Stimulated activated CD8-positive, alpha-beta memory T cell treated with anti-CD3 and anti-CD28 coated beads, Interleukin-12 subunit alpha, Interleukin-12 subunit beta, amount 100 ng/mL, for 1 hour (primary cell): ENCODE measurements at regions not wholly inside any gene's neighbourhood (a gene's known extent, or its start where the extent isn't known, plus 50 kb on each side); places are given as distances from the start of the nearest gene placed in this dataset.
"Not testable (repeated sequence)": the region's sequence is repeated elsewhere in the genome, so short reads cannot be mapped to it uniquely, and the experiment has no call there.

ENCODE experiments used
- DNase-seq: peaks from one replicate; pipeline ENCODE4 v3.0.0-alpha.2; 2020; ENCODE audit warnings: low read depth

GRCh38 chr14:30443368-30444007 is 115.5 kb upstream of the G2E3 start:
- DNase-seq = no peak

- no peak for DNase-seq
Observed at GRCh38 chr14:30444451-30444850, 114.5 kb upstream of the G2E3 start.

GRCh38 chr14:30445011-30445793 is 113.8 kb upstream of the G2E3 start:
- DNase-seq = no peak

GRCh38 chr14:30445852-30446251 is 113.1 kb upstream of the G2E3 start:
- no peak for DNase-seq

GRCh38 chr14:30450631-30451545 is 108.1 kb upstream of the G2E3 start:
- DNase-seq = no peak

GRCh38 chr14:30456296-30456695 is 102.7 kb upstream of the G2E3 start:
- DNase-seq = no peak

GRCh38 chr14:30462358-30462757 is 96.6 kb upstream of the G2E3 start:
- no peak for DNase-seq

- no peak for DNase-seq
Observed at GRCh38 chr14:30464481-30464880, 94.5 kb upstream of the G2E3 start.

- no peak for DNase-seq
Observed at GRCh38 chr14:30468354-30468753, 90.6 kb upstream of the G2E3 start.

- DNase-seq = no peak
Observed at GRCh38 chr14:30471980-30472379, 87.0 kb upstream of the G2E3 start.

GRCh38 chr14:30473846-30474696 is 84.9 kb upstream of the G2E3 start:
- DNase-seq = not testable (repeated sequence)

- no peak for DNase-seq
Observed at GRCh38 chr14:30482276-30482675, 76.7 kb upstream of the G2E3 start.

- DNase-seq = no peak
Observed at GRCh38 chr14:30484201-30484600, 74.8 kb upstream of the G2E3 start.

- DNase-seq = no peak
Observed at GRCh38 chr14:30484976-30485375, 74.0 kb upstream of the G2E3 start.

GRCh38 chr14:30496852-30497251 is 62.1 kb upstream of the G2E3 start:
- no peak for DNase-seq

GRCh38 chr14:30499358-30499757 is 59.6 kb upstream of the G2E3 start:
- DNase-seq = no peak

GRCh38 chr14:30500222-30500621 is 58.7 kb upstream of the G2E3 start:
- DNase-seq = no peak

GRCh38 chr14:30507209-30507608 is 51.7 kb upstream of the G2E3 start:
- no peak for DNase-seq
